ENCODE measurements at regions not wholly inside any gene's neighbourhood (a gene's known extent, or its start where the extent isn't known, plus 50 kb on each side); places are given as distances from the start of the nearest gene placed in this dataset.
"Not testable (repeated sequence)": the region's sequence is repeated elsewhere in the genome, so short reads cannot be mapped to it uniquely, and the experiment has no call there.

- Histone ChIP-seq H3K9ac (ENCODE audit: low read length) (no peak overlapping the region), H3K4me1 (ENCODE audit: control insufficient read depth, insufficient read depth, low read length) (peaks cover 11% of the 10 kb centered on the region), H3K27me3 (replicated peaks; ENCODE audit: control insufficient read depth, insufficient read depth, low read length) (peaks cover 4% of the 10 kb centered on the region), H3K4me3 (ENCODE audit: low read length) (no peak overlapping the region), H3K36me3 (ENCODE audit: control insufficient read depth, insufficient read depth, low read length, severe bottlenecking) (no peaks in the 10 kb centered on the region), H3K9me3 (ENCODE audit: control insufficient read depth, low read length) (no peaks in the 10 kb centered on the region)
- DNase-seq (ENCODE audit: low read depth), result no peak
Measured at GRCh38 chr1:168420177-168420576, 123.6 kb downstream of the XCL2 start.

- H3K4me3 ChIP-seq (ENCODE audit: low read length), result no peak overlapping the region
- no peak overlapping the region for H3K9ac ChIP-seq (ENCODE audit: low read length)
- no peaks in the 10 kb centered on the region for H3K36me3 ChIP-seq (ENCODE audit: control insufficient read depth, insufficient read depth, low read length, severe bottlenecking)
- H3K4me1 ChIP-seq (ENCODE audit: control insufficient read depth, insufficient read depth, low read length), result peaks cover 11% of the 10 kb centered on the region
- peak; percentile 50 for DNase-seq (ENCODE audit: low read depth)
- H3K9me3 ChIP-seq (ENCODE audit: control insufficient read depth, low read length), result no peaks in the 10 kb centered on the region
- H3K27me3 ChIP-seq (replicated peaks; ENCODE audit: control insufficient read depth, insufficient read depth, low read length), result peaks cover 4% of the 10 kb centered on the region
Measured at GRCh38 chr1:168419736-168420135, 124.1 kb downstream of the XCL2 start.

GRCh38 chr1:168416220-168416619, 127.6 kb downstream of the XCL2 start:
- no peaks in the 10 kb centered on the region for H3K27me3 ChIP-seq (replicated peaks; ENCODE audit: control insufficient read depth, insufficient read depth, low read length)
- no peaks in the 10 kb centered on the region for H3K4me1 ChIP-seq (ENCODE audit: control insufficient read depth, insufficient read depth, low read length)
- DNase-seq (ENCODE audit: low read depth), result no peak
- H3K9ac ChIP-seq (ENCODE audit: low read length), result no peak overlapping the region
- no peaks in the 10 kb centered on the region for H3K36me3 ChIP-seq (ENCODE audit: control insufficient read depth, insufficient read depth, low read length, severe bottlenecking)
- no peak overlapping the region for H3K4me3 ChIP-seq (ENCODE audit: low read length)
- no peaks in the 10 kb centered on the region for H3K9me3 ChIP-seq (ENCODE audit: control insufficient read depth, low read length)

- Histone ChIP-seq H3K27me3 (replicated peaks; ENCODE audit: control insufficient read depth, insufficient read depth, low read length) (no peaks in the 10 kb centered on the region), H3K4me3 (ENCODE audit: low read length) (no peak overlapping the region), H3K4me1 (ENCODE audit: control insufficient read depth, insufficient read depth, low read length) (no peaks in the 10 kb centered on the region), H3K9me3 (ENCODE audit: control insufficient read depth, low read length) (no peaks in the 10 kb centered on the region), H3K9ac (ENCODE audit: low read length) (no peak overlapping the region), H3K36me3 (ENCODE audit: control insufficient read depth, insufficient read depth, low read length, severe bottlenecking) (no peaks in the 10 kb centered on the region)
- no peak for DNase-seq (ENCODE audit: low read depth)
Measured at GRCh38 chr1:168414914-168415313, 128.9 kb downstream of the XCL2 start.

GRCh38 chr1:168410464-168410863, 129.8 kb downstream of the TBX19 start:
- Histone ChIP-seq H3K9me3 (ENCODE audit: control insufficient read depth, low read length) (peaks cover 5% of the 10 kb centered on the region), H3K4me1 (ENCODE audit: control insufficient read depth, insufficient read depth, low read length) (peaks cover 11% of the 10 kb centered on the region), H3K9ac (ENCODE audit: low read length) (no peak overlapping the region), H3K4me3 (ENCODE audit: low read length) (no peak overlapping the region), H3K36me3 (ENCODE audit: control insufficient read depth, insufficient read depth, low read length, severe bottlenecking) (no peaks in the 10 kb centered on the region), H3K27me3 (replicated peaks; ENCODE audit: control insufficient read depth, insufficient read depth, low read length) (no peaks in the 10 kb centered on the region)
- no peak for DNase-seq (ENCODE audit: low read depth)

GRCh38 chr1:168408884-168409283, 128.2 kb downstream of the TBX19 start:
- Histone ChIP-seq H3K36me3 (ENCODE audit: control insufficient read depth, insufficient read depth, low read length, severe bottlenecking) (no peaks in the 10 kb centered on the region), H3K4me3 (ENCODE audit: low read length) (no peak overlapping the region), H3K27me3 (replicated peaks; ENCODE audit: control insufficient read depth, insufficient read depth, low read length) (no peaks in the 10 kb centered on the region), H3K9me3 (ENCODE audit: control insufficient read depth, low read length) (peaks cover 5% of the 10 kb centered on the region), H3K4me1 (ENCODE audit: control insufficient read depth, insufficient read depth, low read length) (peaks cover 11% of the 10 kb centered on the region), H3K9ac (ENCODE audit: low read length) (no peak overlapping the region)
- DNase-seq (ENCODE audit: low read depth), result no peak

GRCh38 chr1:168408539-168408865, 127.8 kb downstream of the TBX19 start:
- no peak overlapping the region for H3K4me3 ChIP-seq (ENCODE audit: low read length)
- H3K27me3 ChIP-seq (replicated peaks; ENCODE audit: control insufficient read depth, insufficient read depth, low read length), result no peaks in the 10 kb centered on the region
- H3K9me3 ChIP-seq (ENCODE audit: control insufficient read depth, low read length), result peaks cover 5% of the 10 kb centered on the region
- H3K9ac ChIP-seq (ENCODE audit: low read length), result no peak overlapping the region
- H3K36me3 ChIP-seq (ENCODE audit: control insufficient read depth, insufficient read depth, low read length, severe bottlenecking), result no peaks in the 10 kb centered on the region
- H3K4me1 ChIP-seq (ENCODE audit: control insufficient read depth, insufficient read depth, low read length), result peaks cover 11% of the 10 kb centered on the region
- DNase-seq (ENCODE audit: low read depth), result no peak

GRCh38 chr1:168407832-168408538, 127.3 kb downstream of the TBX19 start:
- no peak for DNase-seq (ENCODE audit: low read depth)
- no peaks in the 10 kb centered on the region for H3K27me3 ChIP-seq (replicated peaks; ENCODE audit: control insufficient read depth, insufficient read depth, low read length)
- H3K9me3 ChIP-seq (ENCODE audit: control insufficient read depth, low read length), result peaks cover 5% of the 10 kb centered on the region
- no peak overlapping the region for H3K4me3 ChIP-seq (ENCODE audit: low read length)
- no peaks in the 10 kb centered on the region for H3K36me3 ChIP-seq (ENCODE audit: control insufficient read depth, insufficient read depth, low read length, severe bottlenecking)
- H3K9ac ChIP-seq (ENCODE audit: low read length), result no peak overlapping the region
- H3K4me1 ChIP-seq (ENCODE audit: control insufficient read depth, insufficient read depth, low read length), result peaks cover 11% of the 10 kb centered on the region

GRCh38 chr1:168405906-168406549, 125.4 kb downstream of the TBX19 start:
- no peak overlapping the region for H3K4me3 ChIP-seq (ENCODE audit: low read length)
- DNase-seq (ENCODE audit: low read depth), result no peak
- H3K36me3 ChIP-seq (ENCODE audit: control insufficient read depth, insufficient read depth, low read length, severe bottlenecking), result no peaks in the 10 kb centered on the region

GRCh38 chr1:168403140-168403539, 122.5 kb downstream of the TBX19 start:
- H3K4me1 ChIP-seq (ENCODE audit: control insufficient read depth, insufficient read depth, low read length), result peaks cover under 1% of the 10 kb centered on the region
- peaks cover 5% of the 10 kb centered on the region for H3K9me3 ChIP-seq (ENCODE audit: control insufficient read depth, low read length)
- no peaks in the 10 kb centered on the region for H3K27me3 ChIP-seq (replicated peaks; ENCODE audit: control insufficient read depth, insufficient read depth, low read length)
- H3K9ac ChIP-seq (ENCODE audit: low read length), result no peak overlapping the region
- no peaks in the 10 kb centered on the region for H3K36me3 ChIP-seq (ENCODE audit: control insufficient read depth, insufficient read depth, low read length, severe bottlenecking)
- no peak for DNase-seq (ENCODE audit: low read depth)
- H3K4me3 ChIP-seq (ENCODE audit: low read length), result no peak overlapping the region

More at GRCh38 chr1:168405906-168406549, 125.4 kb downstream of the TBX19 start:
- H3K4me1 ChIP-seq (ENCODE audit: control insufficient read depth, insufficient read depth, low read length), result peaks cover 11% of the 10 kb centered on the region
- no peaks in the 10 kb centered on the region for H3K27me3 ChIP-seq (replicated peaks; ENCODE audit: control insufficient read depth, insufficient read depth, low read length)
- no peak overlapping the region for H3K9ac ChIP-seq (ENCODE audit: low read length)
- H3K9me3 ChIP-seq (ENCODE audit: control insufficient read depth, low read length), result peaks cover 5% of the 10 kb centered on the region

GRCh38 chr1:168402466-168402865, 121.8 kb downstream of the TBX19 start:
- not testable (repeated sequence) for H3K9me3 ChIP-seq (ENCODE audit: control insufficient read depth, low read length); H3K27me3 ChIP-seq (replicated peaks; ENCODE audit: control insufficient read depth, insufficient read depth, low read length); H3K36me3 ChIP-seq (ENCODE audit: control insufficient read depth, insufficient read depth, low read length, severe bottlenecking); DNase-seq (ENCODE audit: low read depth); H3K4me1 ChIP-seq (ENCODE audit: control insufficient read depth, insufficient read depth, low read length); H3K4me3 ChIP-seq (ENCODE audit: low read length); H3K9ac ChIP-seq (ENCODE audit: low read length)

GRCh38 chr1:168401341-168401740, 120.7 kb downstream of the TBX19 start:
- DNase-seq (ENCODE audit: low read depth), result no peak
- Histone ChIP-seq H3K27me3 (replicated peaks; ENCODE audit: control insufficient read depth, insufficient read depth, low read length) (no peaks in the 10 kb centered on the region), H3K4me1 (ENCODE audit: control insufficient read depth, insufficient read depth, low read length) (no peaks in the 10 kb centered on the region), H3K36me3 (ENCODE audit: control insufficient read depth, insufficient read depth, low read length, severe bottlenecking) (no peaks in the 10 kb centered on the region), H3K9ac (ENCODE audit: low read length) (no peak overlapping the region), H3K9me3 (ENCODE audit: control insufficient read depth, low read length) (peaks cover under 1% of the 10 kb centered on the region), H3K4me3 (ENCODE audit: low read length) (no peak overlapping the region)
